PC-3 (cell line): ENCODE measurements at regions not wholly inside any gene's neighbourhood (a gene's known extent, or its start where the extent isn't known, plus 50 kb on each side); places are given as distances from the start of the nearest gene placed in this dataset.

Experiments used
- ATAC-seq: fragments of 200-7000 bp; cut with Tn5 transposase; 2 replicates; pipeline ENCODE4 v1.9.1; 2020; ENCODE audit warnings: mild to moderate bottlenecking, moderate library complexity
- BruUV-seq: library from RNA; stranded (reverse); fragments of 400-500 nt; replicated peaks from 2 replicates; lab custom pipeline; 2021; lab: Mats Ljungman, UMichigan
- CTCF ChIA-PET: fragments of 300-600 bp; sonication (Branson Sonifier 250); formaldehyde crosslinking; loops from one replicate; lab custom pipeline; 2022; ENCODE audit warnings: antibody characterized with exemption; lab: Charles Lee
- POLR2A ChIA-PET: fragments of 300-600 bp; sonication (Branson Sonifier 250); formaldehyde crosslinking; loops from one replicate; lab custom pipeline; 2022; ENCODE audit warnings: antibody characterized with exemption; ENCODE audit not compliant: unreplicated experiment; lab: Charles Lee
- DNase-seq: peaks from one replicate; pipeline ENCODE4 v3.0.0-alpha.2; 2015
- H2AFZ ChIP-seq: fragments of 300-600 bp; sonication (generic); 2 replicates; pipeline ENCODE4 v1.6.0; 2016; ENCODE audit warnings: antibody characterized with exemption, low read length
- H3F3A ChIP-seq: fragments of 300-600 bp; sonication (generic); one replicate; pipeline ENCODE4 v1.6.0; 2017; ENCODE audit warnings: antibody characterized with exemption, low read length, control low read depth, mild to moderate bottlenecking; ENCODE audit not compliant: unreplicated experiment
- H3K27ac ChIP-seq: fragments of 300-600 bp; sonication (generic); 2 replicates; pipeline ENCODE4 v1.5.1; 2016; ENCODE audit warnings: mild to moderate bottlenecking, low read length
- H3K27me3 ChIP-seq: fragments of 300-600 bp; sonication (generic); 2 replicates; pipeline ENCODE4 v1.6.1; 2016; ENCODE audit warnings: low read length, mixed read lengths
- H3K36me3 ChIP-seq: fragments of 300-600 bp; sonication (generic); 2 replicates; pipeline ENCODE4 v1.6.1; 2016; ENCODE audit warnings: low read depth, mixed run types, low read length, mixed read lengths
- H3K4me1 ChIP-seq: fragments of 300-600 bp; sonication (generic); 2 replicates; pipeline ENCODE4 v1.5.1; 2016; ENCODE audit warnings: low read length; ENCODE audit not compliant: insufficient read depth
- H3K4me2 ChIP-seq: fragments of 300-600 bp; sonication (generic); 2 replicates; pipeline ENCODE4 v1.6.0; 2016; ENCODE audit warnings: low read length
- H3K4me3 ChIP-seq: fragments of 300-600 bp; sonication (generic); 2 replicates; pipeline ENCODE4 v1.5.1; 2016; ENCODE audit warnings: mild to moderate bottlenecking, low read length, mixed read lengths
- H3K79me2 ChIP-seq: fragments of 300-600 bp; sonication (generic); 2 replicates; pipeline ENCODE4 v1.6.1; 2017; ENCODE audit warnings: low read length, mixed read lengths
- H3K9ac ChIP-seq: fragments of 300-600 bp; sonication (generic); 2 replicates; pipeline ENCODE4 v1.6.0; 2016; ENCODE audit warnings: mild to moderate bottlenecking, low read length
- H3K9me2 ChIP-seq: fragments of 300-600 bp; sonication (generic); replicated peaks from 2 replicates; pipeline ENCODE4 v1.6.1; 2016; ENCODE audit warnings: mixed run types, low read length, mixed read lengths
- H3K9me3 ChIP-seq: fragments of 300-600 bp; sonication (generic); 2 replicates; pipeline ENCODE4 v1.6.1; 2016; ENCODE audit warnings: low read length, mixed read lengths
- H4K20me1 ChIP-seq: fragments of 300-600 bp; sonication (generic); 2 replicates; pipeline ENCODE4 v1.6.1; 2016; ENCODE audit warnings: low read length, mixed read lengths
- EZH2 ChIP-seq: fragments of 300-600 bp; sonication (generic); IDR thresholded peaks from one replicate; pipeline ENCODE4 v1.6.1; 2017; ENCODE audit warnings: antibody characterized with exemption, mild to moderate bottlenecking, low read length; ENCODE audit not compliant: unreplicated experiment
- EZH2phosphoT487 ChIP-seq: fragments of 300-600 bp; sonication (generic); IDR thresholded peaks from 2 replicates; pipeline ENCODE4 v1.6.1; 2018; ENCODE audit warnings: mild to moderate bottlenecking, antibody characterized with exemption, low read length, borderline replicate concordance
- intact Hi-C: fragments of 100-400 bp; cut with micrococcal nuclease; formaldehyde crosslinking; loops from 2 replicates; pipeline ENCODE4 v1.9.0; 2023
- TF ChIP-seq, protein P1 (sequence below): fragments of 300-600 bp; sonication (generic); conservative IDR thresholded peaks from 2 replicates; pipeline ENCODE4 v1.5.1; 2017; ENCODE audit warnings: antibody characterized with exemption, low read depth, mild to moderate bottlenecking, low read length

GRCh38 chr6:97630604-97631003 lies 347.6 kb upstream of the MMS22L start:
- TF ChIP-seq EZH2phosphoT487 (no peak), EZH2 (no peak)
- TF ChIP-seq, protein P1, sequence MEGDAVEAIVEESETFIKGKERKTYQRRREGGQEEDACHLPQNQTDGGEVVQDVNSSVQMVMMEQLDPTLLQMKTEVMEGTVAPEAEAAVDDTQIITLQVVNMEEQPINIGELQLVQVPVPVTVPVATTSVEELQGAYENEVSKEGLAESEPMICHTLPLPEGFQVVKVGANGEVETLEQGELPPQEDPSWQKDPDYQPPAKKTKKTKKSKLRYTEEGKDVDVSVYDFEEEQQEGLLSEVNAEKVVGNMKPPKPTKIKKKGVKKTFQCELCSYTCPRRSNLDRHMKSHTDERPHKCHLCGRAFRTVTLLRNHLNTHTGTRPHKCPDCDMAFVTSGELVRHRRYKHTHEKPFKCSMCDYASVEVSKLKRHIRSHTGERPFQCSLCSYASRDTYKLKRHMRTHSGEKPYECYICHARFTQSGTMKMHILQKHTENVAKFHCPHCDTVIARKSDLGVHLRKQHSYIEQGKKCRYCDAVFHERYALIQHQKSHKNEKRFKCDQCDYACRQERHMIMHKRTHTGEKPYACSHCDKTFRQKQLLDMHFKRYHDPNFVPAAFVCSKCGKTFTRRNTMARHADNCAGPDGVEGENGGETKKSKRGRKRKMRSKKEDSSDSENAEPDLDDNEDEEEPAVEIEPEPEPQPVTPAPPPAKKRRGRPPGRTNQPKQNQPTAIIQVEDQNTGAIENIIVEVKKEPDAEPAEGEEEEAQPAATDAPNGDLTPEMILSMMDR: no peak
- no peaks in the 10 kb centered on the region for H3K27me3 ChIP-seq
- DNase-seq (peak; percentile 6), ATAC-seq (no peak)
- H2AFZ ChIP-seq: no peak overlapping the region
- intact Hi-C loops: no loop called here
- CTCF ChIA-PET: no interaction called here
- H3K9me2 ChIP-seq: no peaks in the 10 kb centered on the region
- H3K79me2 ChIP-seq: no peaks in the 10 kb centered on the region
- H3K9ac ChIP-seq: no peak overlapping the region
- no peaks in the 10 kb centered on the region for H3F3A ChIP-seq
- H3K9me3 ChIP-seq: no peaks in the 10 kb centered on the region
- BruUV-seq: no TSS peak
- H3K4me1 ChIP-seq: no peaks in the 10 kb centered on the region
- H3K27ac ChIP-seq: no peak overlapping the region
- H3K4me2 ChIP-seq: no peak overlapping the region
- POLR2A ChIA-PET: no interaction called here
- no peak overlapping the region for H3K4me3 ChIP-seq
- no peaks in the 10 kb centered on the region for H4K20me1 ChIP-seq
- no peaks in the 10 kb centered on the region for H3K36me3 ChIP-seq

DNA sequence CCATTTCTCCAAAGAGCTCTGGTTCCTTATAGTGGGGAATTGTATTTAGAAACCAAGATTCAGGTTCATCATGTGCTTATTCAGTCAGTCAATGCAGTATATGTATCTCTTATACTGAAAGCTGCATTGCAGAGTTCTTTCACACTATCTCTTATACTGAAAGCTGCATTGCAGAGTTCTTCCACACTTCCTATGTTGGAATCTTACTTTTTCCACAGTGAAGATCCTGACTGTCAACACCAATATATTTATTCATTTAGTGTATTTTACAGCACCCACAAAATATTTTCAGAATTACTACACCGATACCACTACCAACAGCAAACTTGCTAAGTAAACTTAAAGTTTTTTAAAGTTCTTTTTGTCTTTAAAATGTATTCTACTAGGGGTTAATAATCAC lies 349.3 kb upstream of the MMS22L start:
- Histone ChIP-seq H3K27ac (no peak overlapping the region), H3K9ac (no peak overlapping the region)

GRCh38 chr6:97639702-97640101 lies 356.7 kb upstream of the MMS22L start:
- H3K27ac ChIP-seq: no peak overlapping the region
- no peaks in the 10 kb centered on the region for H3K79me2 ChIP-seq
- no peak for TF ChIP-seq EZH2
- TF ChIP-seq, protein P1: no peak
- TF ChIP-seq EZH2phosphoT487: no peak
- ChIA-PET CTCF (no interaction called here), POLR2A (no interaction called here)
- BruUV-seq: no TSS peak
- no peaks in the 10 kb centered on the region for H3K9me2 ChIP-seq
- H3K27me3 ChIP-seq: no peaks in the 10 kb centered on the region
- intact Hi-C loops: no loop called here
- H3K9ac ChIP-seq: no peak overlapping the region
- H2AFZ ChIP-seq: no peak overlapping the region
- H3K9me3 ChIP-seq: no peaks in the 10 kb centered on the region
- H4K20me1 ChIP-seq: no peaks in the 10 kb centered on the region
- no peak overlapping the region for H3K4me2 ChIP-seq
- no peaks in the 10 kb centered on the region for H3K36me3 ChIP-seq
- DNase-seq (no peak), ATAC-seq (no peak)
- no peaks in the 10 kb centered on the region for H3K4me1 ChIP-seq
- no peaks in the 10 kb centered on the region for H3F3A ChIP-seq
- no peak overlapping the region for H3K4me3 ChIP-seq

More for the DNA sequence above, 349.3 kb upstream of the MMS22L start:
- ATAC-seq (no peak), DNase-seq (no peak)
- BruUV-seq: no TSS peak
- no peak overlapping the region for H3K4me2 ChIP-seq
- no peak overlapping the region for H3K4me3 ChIP-seq
- ChIA-PET POLR2A (no interaction called here), CTCF (interaction anchor here (0.6 kb wide), 1 partner anchor 418 kb away, joined by 5 read pairs; no protein-coding TSS in a partner anchor)
- H3K36me3 ChIP-seq: no peaks in the 10 kb centered on the region
- H2AFZ ChIP-seq: no peak overlapping the region
- H3K79me2 ChIP-seq: no peaks in the 10 kb centered on the region
- H3F3A ChIP-seq: no peaks in the 10 kb centered on the region
- no peak for TF ChIP-seq EZH2phosphoT487
- TF ChIP-seq, protein P1: no peak
- TF ChIP-seq EZH2: no peak
- H3K4me1 ChIP-seq: no peaks in the 10 kb centered on the region
- no peaks in the 10 kb centered on the region for H4K20me1 ChIP-seq
- intact Hi-C loops: no loop called here
- no peaks in the 10 kb centered on the region for H3K27me3 ChIP-seq
- H3K9me2 ChIP-seq: no peaks in the 10 kb centered on the region
- no peaks in the 10 kb centered on the region for H3K9me3 ChIP-seq
